Endothelial cell (in vitro differentiated cells): ENCODE measurements at regions not wholly inside any gene's neighbourhood (a gene's known extent, or its start where the extent isn't known, plus 50 kb on each side); places are given as distances from the start of the nearest gene placed in this dataset.

Experiments used
- DNase-seq: peaks from one replicate; pipeline ENCODE4 v3.0.0; 2021; ENCODE audit warnings: low spot score
- H3K27ac Mint-ChIP-seq: one replicate; pipeline ENCODE4 v1.8.0; 2021; ENCODE audit warnings: mixed read lengths, inconsistent platforms; ENCODE audit not compliant: unreplicated experiment
- H3K27me3 Mint-ChIP-seq: one replicate; pipeline ENCODE4 v1.8.0; 2021; ENCODE audit warnings: mild to moderate bottlenecking, moderate library complexity, mixed read lengths, inconsistent platforms; ENCODE audit not compliant: unreplicated experiment
- H3K36me3 Mint-ChIP-seq: one replicate; pipeline ENCODE4 v1.8.0; 2021; ENCODE audit warnings: mild to moderate bottlenecking, low read depth, mixed read lengths, inconsistent platforms; ENCODE audit not compliant: unreplicated experiment
- H3K4me1 Mint-ChIP-seq: one replicate; pipeline ENCODE4 v1.8.0; 2021; ENCODE audit warnings: mild to moderate bottlenecking, mixed read lengths, inconsistent platforms; ENCODE audit not compliant: unreplicated experiment
- H3K4me3 Mint-ChIP-seq: one replicate; pipeline ENCODE4 v1.8.0; 2021; ENCODE audit warnings: mild to moderate bottlenecking, mixed read lengths, inconsistent platforms; ENCODE audit not compliant: unreplicated experiment
- H3K9me3 Mint-ChIP-seq: one replicate; pipeline ENCODE4 v1.8.0; 2021; ENCODE audit warnings: mixed read lengths, inconsistent platforms; ENCODE audit not compliant: unreplicated experiment
- CTCF ChIP-seq: fragments of 200-600 bp; sonication (generic); IDR thresholded peaks from one replicate; pipeline ENCODE4 v1.5.0; 2021; ENCODE audit warnings: antibody characterized with exemption; ENCODE audit not compliant: unreplicated experiment

GRCh38 chr4:106486533-106486932, 118.0 kb upstream of the GIMD1 start:
- Mint-ChIP-seq H3K27me3 (no peaks in the 10 kb centered on the region), H3K27ac (no peak overlapping the region), H3K36me3 (no peaks in the 10 kb centered on the region), H3K4me3 (no peak overlapping the region), H3K9me3 (no peaks in the 10 kb centered on the region), H3K4me1 (no peaks in the 10 kb centered on the region)
- no peak for DNase-seq
- TF ChIP-seq CTCF: no peak

GRCh38 chr4:106481801-106482200, 113.2 kb upstream of the GIMD1 start:
- H3K27me3 Mint-ChIP-seq: no peaks in the 10 kb centered on the region
- H3K4me3 Mint-ChIP-seq: no peak overlapping the region
- DNase-seq: no peak
- H3K36me3 Mint-ChIP-seq: no peaks in the 10 kb centered on the region
- no peak overlapping the region for H3K27ac Mint-ChIP-seq
- no peaks in the 10 kb centered on the region for H3K9me3 Mint-ChIP-seq
- no peak for TF ChIP-seq CTCF
- no peaks in the 10 kb centered on the region for H3K4me1 Mint-ChIP-seq

GRCh38 chr4:106478152-106478551, 109.6 kb upstream of the GIMD1 start:
- no peak overlapping the region for H3K27ac Mint-ChIP-seq
- H3K36me3 Mint-ChIP-seq: no peaks in the 10 kb centered on the region
- H3K9me3 Mint-ChIP-seq: no peaks in the 10 kb centered on the region
- no peaks in the 10 kb centered on the region for H3K4me1 Mint-ChIP-seq
- H3K4me3 Mint-ChIP-seq: no peak overlapping the region
- no peak for TF ChIP-seq CTCF
- H3K27me3 Mint-ChIP-seq: no peaks in the 10 kb centered on the region
- no peak for DNase-seq

- H3K27ac Mint-ChIP-seq: no peak overlapping the region
- H3K9me3 Mint-ChIP-seq: no peaks in the 10 kb centered on the region
- H3K27me3 Mint-ChIP-seq: peaks cover 2% of the 10 kb centered on the region
- H3K36me3 Mint-ChIP-seq: no peaks in the 10 kb centered on the region
- H3K4me1 Mint-ChIP-seq: no peaks in the 10 kb centered on the region
- no peak for DNase-seq
- TF ChIP-seq CTCF: no peak
- no peak overlapping the region for H3K4me3 Mint-ChIP-seq
Measured at GRCh38 chr4:106476741-106477140, 108.2 kb upstream of the GIMD1 start.

- no peak overlapping the region for H3K4me3 Mint-ChIP-seq
- H3K27ac Mint-ChIP-seq: no peak overlapping the region
- H3K4me1 Mint-ChIP-seq: no peaks in the 10 kb centered on the region
Measured at GRCh38 chr4:106473515-106473914, 104.9 kb upstream of the GIMD1 start.

More at GRCh38 chr4:106473515-106473914, 104.9 kb upstream of the GIMD1 start:
- no peak for TF ChIP-seq CTCF
- Mint-ChIP-seq H3K36me3 (no peaks in the 10 kb centered on the region), H3K27me3 (peaks cover 3% of the 10 kb centered on the region), H3K9me3 (no peaks in the 10 kb centered on the region)
- no peak for DNase-seq
